Hepatocyte (in vitro differentiated cells): ENCODE measurements at regions not wholly inside any gene's neighbourhood (a gene's known extent, or its start where the extent isn't known, plus 50 kb on each side); places are given as distances from the start of the nearest gene placed in this dataset.
"Not testable (repeated sequence)": the region's sequence is repeated elsewhere in the genome, so short reads cannot be mapped to it uniquely, and the experiment has no call there.

Experiments
- DNase-seq: peaks from one replicate; pipeline ENCODE4 v3.0.0-alpha.2; 2016; ENCODE audit warnings: low spot score
- H2AFZ ChIP-seq: fragments of 200-600 bp; sonication (generic); 2 replicates; pipeline ENCODE4 v1.6.0; 2016; ENCODE audit warnings: antibody characterized with exemption, mild to moderate bottlenecking
- H3K27ac ChIP-seq: fragments of 200-600 bp; sonication (generic); 2 replicates; pipeline ENCODE4 v1.5.1; 2016; ENCODE audit warnings: mild to moderate bottlenecking
- H3K27me3 ChIP-seq: fragments of 200-600 bp; sonication (generic); 2 replicates; pipeline ENCODE4 v1.6.1; 2016
- H3K36me3 ChIP-seq: fragments of 200-600 bp; sonication (generic); replicated peaks from 2 replicates; pipeline ENCODE4 v1.5.1; 2016; ENCODE audit warnings: low read depth; ENCODE audit not compliant: insufficient read depth
- H3K4me1 ChIP-seq: fragments of 200-600 bp; sonication (generic); 2 replicates; pipeline ENCODE4 v1.5.1; 2016; ENCODE audit warnings: mild to moderate bottlenecking, moderate library complexity; ENCODE audit not compliant: insufficient read depth
- H3K4me2 ChIP-seq: fragments of 200-600 bp; sonication (generic); 2 replicates; pipeline ENCODE4 v1.6.0; 2016
- H3K4me3 ChIP-seq: fragments of 200-600 bp; sonication (generic); 2 replicates; pipeline ENCODE4 v1.5.1; 2016; ENCODE audit warnings: mild to moderate bottlenecking
- H3K79me2 ChIP-seq: fragments of 200-600 bp; sonication (generic); 2 replicates; pipeline ENCODE4 v1.6.0; 2017; ENCODE audit warnings: mild to moderate bottlenecking
- H3K9me2 ChIP-seq: fragments of 200-600 bp; sonication (generic); replicated peaks from 2 replicates; pipeline ENCODE4 v1.6.0; 2017; ENCODE audit warnings: mild to moderate bottlenecking; ENCODE audit not compliant: insufficient read depth
- H3K9me3 ChIP-seq: fragments of 200-600 bp; sonication (generic); 2 replicates; pipeline ENCODE4 v1.5.1; 2016; ENCODE audit warnings: low read depth, mild to moderate bottlenecking
- H4K20me1 ChIP-seq: fragments of 200-600 bp; sonication (generic); 2 replicates; pipeline ENCODE4 v1.6.0; 2016; ENCODE audit warnings: mild to moderate bottlenecking; ENCODE audit not compliant: insufficient read depth, poor library complexity, severe bottlenecking
- EZH2 ChIP-seq: fragments of 200-600 bp; sonication (generic); IDR thresholded peaks from 2 replicates; pipeline ENCODE4 v1.6.1; 2016; ENCODE audit warnings: antibody characterized with exemption, mild to moderate bottlenecking, borderline replicate concordance
- EZH2phosphoT487 ChIP-seq: fragments of 200-600 bp; sonication (generic); IDR thresholded peaks from one replicate; pipeline ENCODE4 v1.6.1; 2018; ENCODE audit warnings: antibody characterized with exemption, mild to moderate bottlenecking, low read depth, moderate library complexity; ENCODE audit not compliant: unreplicated experiment, severe bottlenecking
- whole genome bisulfite sequencing: methylation state at CpG from one replicate; pipeline ENCODE4 v1.1.6; 2016; ENCODE audit warnings: low lambda C conversion rate; ENCODE audit errors: missing lambda C conversion rate; 5-methylcytosine and 5-hydroxymethylcytosine counted together
- TF ChIP-seq, protein P1 (sequence below): fragments of 200-600 bp; sonication (generic); IDR thresholded peaks from 2 replicates; pipeline ENCODE4 v1.5.1; 2016; ENCODE audit warnings: antibody characterized with exemption, mild to moderate bottlenecking; ENCODE audit not compliant: poor library complexity

DNA sequence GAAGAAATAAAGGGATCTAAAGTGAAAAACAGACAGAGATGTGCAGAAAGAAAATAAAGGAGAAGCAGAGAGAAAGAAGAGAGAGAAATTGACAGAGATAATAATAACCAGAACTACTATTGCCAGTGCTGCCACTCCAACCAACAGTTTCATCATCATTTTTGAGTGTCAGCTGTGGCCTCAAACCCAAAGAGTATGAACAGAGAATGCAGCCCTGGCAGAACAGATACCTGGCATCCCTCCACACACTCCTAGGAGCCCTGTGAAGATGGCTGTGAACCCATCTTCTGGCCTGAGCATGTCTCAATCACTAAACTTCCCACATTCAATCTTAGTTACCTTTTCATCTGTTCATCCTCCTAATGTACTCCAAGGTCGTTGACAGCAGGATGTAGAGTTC lies 385.8 kb upstream of the NFIA start:
- Histone ChIP-seq H3K79me2 (no peaks in the 10 kb centered on the region), H4K20me1 (no peaks in the 10 kb centered on the region), H2AFZ (no peak overlapping the region), H3K4me1 (no peaks in the 10 kb centered on the region), H3K4me2 (no peak overlapping the region), H3K4me3 (no peak overlapping the region), H3K36me3 (no peaks in the 10 kb centered on the region), H3K27ac (no peak overlapping the region), H3K27me3 (no peaks in the 10 kb centered on the region), H3K9me2 (no peaks in the 10 kb centered on the region), H3K9me3 (no peaks in the 10 kb centered on the region)
- TF ChIP-seq, protein P1, sequence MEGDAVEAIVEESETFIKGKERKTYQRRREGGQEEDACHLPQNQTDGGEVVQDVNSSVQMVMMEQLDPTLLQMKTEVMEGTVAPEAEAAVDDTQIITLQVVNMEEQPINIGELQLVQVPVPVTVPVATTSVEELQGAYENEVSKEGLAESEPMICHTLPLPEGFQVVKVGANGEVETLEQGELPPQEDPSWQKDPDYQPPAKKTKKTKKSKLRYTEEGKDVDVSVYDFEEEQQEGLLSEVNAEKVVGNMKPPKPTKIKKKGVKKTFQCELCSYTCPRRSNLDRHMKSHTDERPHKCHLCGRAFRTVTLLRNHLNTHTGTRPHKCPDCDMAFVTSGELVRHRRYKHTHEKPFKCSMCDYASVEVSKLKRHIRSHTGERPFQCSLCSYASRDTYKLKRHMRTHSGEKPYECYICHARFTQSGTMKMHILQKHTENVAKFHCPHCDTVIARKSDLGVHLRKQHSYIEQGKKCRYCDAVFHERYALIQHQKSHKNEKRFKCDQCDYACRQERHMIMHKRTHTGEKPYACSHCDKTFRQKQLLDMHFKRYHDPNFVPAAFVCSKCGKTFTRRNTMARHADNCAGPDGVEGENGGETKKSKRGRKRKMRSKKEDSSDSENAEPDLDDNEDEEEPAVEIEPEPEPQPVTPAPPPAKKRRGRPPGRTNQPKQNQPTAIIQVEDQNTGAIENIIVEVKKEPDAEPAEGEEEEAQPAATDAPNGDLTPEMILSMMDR = no peak
- TF ChIP-seq EZH2 (no peak), EZH2phosphoT487 (no peak)
- WGBS = 74% methylated on average over 1 of the region's 1 CpG
- no peak for DNase-seq

DNA sequence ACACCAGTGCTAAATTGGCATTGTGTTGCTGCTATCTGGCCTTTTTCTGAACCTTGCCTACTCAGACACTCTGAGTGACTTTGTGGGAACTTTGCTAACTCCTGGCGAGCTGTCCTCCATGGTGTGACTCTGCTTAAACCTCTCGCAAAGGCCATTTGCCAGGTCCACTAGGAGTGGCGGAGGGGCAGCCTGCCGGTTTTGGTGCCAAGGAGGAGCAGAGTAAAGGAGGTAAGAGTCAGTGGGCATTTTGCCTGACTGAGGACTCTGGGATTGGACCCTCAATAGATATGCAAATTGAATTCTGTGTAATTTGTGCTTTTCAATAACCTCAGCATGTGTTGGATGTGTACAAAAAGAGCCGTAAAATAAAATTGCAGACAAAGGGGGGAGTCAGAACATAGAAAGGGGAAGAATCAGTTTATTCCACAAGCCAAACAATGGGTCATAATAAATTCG lies 386.6 kb upstream of the NFIA start:
- H3K9me3 ChIP-seq = no peaks in the 10 kb centered on the region
- no peak overlapping the region for H3K4me2 ChIP-seq
- H3K4me1 ChIP-seq = no peaks in the 10 kb centered on the region
- H3K36me3 ChIP-seq = no peaks in the 10 kb centered on the region
- WGBS = 88% methylated on average over 6 of the region's 6 CpGs
- H4K20me1 ChIP-seq = no peaks in the 10 kb centered on the region
- H2AFZ ChIP-seq = no peak overlapping the region
- H3K79me2 ChIP-seq = no peaks in the 10 kb centered on the region
- TF ChIP-seq, protein P1 = no peak
- no peaks in the 10 kb centered on the region for H3K27me3 ChIP-seq
- H3K4me3 ChIP-seq = no peak overlapping the region
- H3K9me2 ChIP-seq = no peaks in the 10 kb centered on the region
- DNase-seq = no peak
- H3K27ac ChIP-seq = no peak overlapping the region

DNA sequence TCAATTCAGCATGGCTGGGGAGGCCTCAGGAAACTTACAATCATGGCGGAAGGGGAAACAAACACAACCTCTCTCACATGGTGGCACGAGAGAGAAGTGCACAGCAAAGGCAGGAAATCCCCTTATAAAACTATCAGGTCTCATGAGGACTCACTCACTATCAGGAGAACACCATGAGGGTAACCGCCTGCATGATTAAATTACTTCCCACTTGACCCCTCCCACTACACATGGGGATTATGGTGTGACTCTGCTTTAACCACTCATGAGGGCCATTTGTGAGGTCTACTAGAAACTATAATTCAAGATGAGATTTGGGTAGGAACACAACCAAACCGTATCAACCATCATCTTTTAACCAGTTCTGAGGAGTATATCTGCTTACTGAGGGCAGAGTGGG lies 387.4 kb upstream of the NFIA start:
- TF ChIP-seq, protein P1 = no peak
- TF ChIP-seq EZH2 (no peak), EZH2phosphoT487 (no peak)
- no peak overlapping the region for H3K4me3 ChIP-seq
- no peaks in the 10 kb centered on the region for H3K9me2 ChIP-seq
- no peaks in the 10 kb centered on the region for H3K4me1 ChIP-seq
- H2AFZ ChIP-seq = no peak overlapping the region
- no peaks in the 10 kb centered on the region for H3K9me3 ChIP-seq
- H3K36me3 ChIP-seq = no peaks in the 10 kb centered on the region
- no peaks in the 10 kb centered on the region for H3K79me2 ChIP-seq
- H3K27ac ChIP-seq = no peak overlapping the region
- 89% methylated on average over 4 of the region's 4 CpGs for WGBS
- DNase-seq = no peak
- no peaks in the 10 kb centered on the region for H3K27me3 ChIP-seq
- H4K20me1 ChIP-seq = no peaks in the 10 kb centered on the region
- no peak overlapping the region for H3K4me2 ChIP-seq

DNA sequence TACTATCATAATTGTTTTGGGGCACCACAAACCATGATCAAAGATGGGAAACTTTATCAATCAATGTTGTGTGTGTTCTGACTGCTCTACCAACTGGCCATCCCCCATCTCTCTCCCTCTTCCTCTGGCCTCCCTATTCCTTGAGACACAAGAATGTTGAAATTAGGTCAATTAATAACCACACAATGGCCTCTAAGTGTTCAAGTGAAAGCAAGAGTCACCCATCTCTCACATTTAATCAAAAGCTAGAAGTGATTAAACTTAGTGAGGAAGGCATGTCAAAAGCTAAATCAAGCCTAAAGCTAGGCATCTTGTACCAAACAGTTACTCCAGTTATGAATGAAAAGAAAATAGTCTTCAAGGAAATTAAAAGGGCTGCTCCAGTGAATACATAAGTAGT lies 390.3 kb upstream of the NFIA start:
- Histone ChIP-seq H3K4me2 (no peak overlapping the region), H3K36me3 (no peaks in the 10 kb centered on the region), H3K4me1 (no peaks in the 10 kb centered on the region), H3K27me3 (no peaks in the 10 kb centered on the region), H3K4me3 (no peak overlapping the region), H3K9me2 (no peaks in the 10 kb centered on the region), H3K79me2 (no peaks in the 10 kb centered on the region), H4K20me1 (no peaks in the 10 kb centered on the region), H2AFZ (no peak overlapping the region), H3K27ac (no peak overlapping the region), H3K9me3 (peaks cover 5% of the 10 kb centered on the region)
- DNase-seq = no peak
- TF ChIP-seq EZH2phosphoT487 (no peak), EZH2 (no peak)
- TF ChIP-seq, protein P1 = no peak

DNA sequence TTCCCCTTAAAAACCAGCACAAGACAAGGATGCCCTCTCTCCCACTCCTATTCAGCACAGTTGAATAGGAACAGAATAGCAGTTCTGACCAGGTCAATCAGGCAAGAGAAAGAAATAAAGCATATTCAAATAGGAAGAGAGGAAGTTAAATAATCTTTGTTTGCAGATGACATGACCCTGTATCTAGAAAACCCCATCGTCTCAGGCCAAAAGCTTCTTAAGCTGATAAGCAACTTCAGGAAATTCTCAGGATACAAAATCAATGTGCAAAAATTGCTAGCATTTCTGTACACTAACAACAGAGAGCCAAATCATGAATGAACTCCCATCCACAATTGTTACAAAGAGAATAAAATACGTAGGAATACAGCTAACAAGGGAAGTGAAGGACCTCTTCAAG lies 394.1 kb upstream of the NFIA start:
- 88% methylated on average over 2 of the region's 2 CpGs for WGBS

More for the DNA sequence above, 394.1 kb upstream of the NFIA start:
- H3K27ac ChIP-seq, DNase-seq, H4K20me1 ChIP-seq, H3K9me3 ChIP-seq, H2AFZ ChIP-seq, H3K4me2 ChIP-seq, H3K4me1 ChIP-seq, H3K27me3 ChIP-seq, H3K4me3 ChIP-seq, H3K9me2 ChIP-seq, H3K36me3 ChIP-seq, H3K79me2 ChIP-seq: not testable (repeated sequence)
